H4 (cell line): ENCODE measurements at regions not wholly inside any gene's neighbourhood (a gene's known extent, or its start where the extent isn't known, plus 50 kb on each side); places are given as distances from the start of the nearest gene placed in this dataset.

Source experiments
- DNase-seq: peaks from one replicate; pipeline ENCODE4 v3.0.0-alpha.2; 2015; ENCODE audit warnings: low spot score

GRCh38 chr2:12207491-12207890 lies 461.1 kb downstream of the LPIN1 start:
- no peak for DNase-seq

GRCh38 chr2:12210016-12210933 lies 463.8 kb downstream of the LPIN1 start:
- no peak for DNase-seq

- DNase-seq, result no peak
These were observed 465.1 kb downstream of the LPIN1 start for GRCh38 chr2:12211326-12212175.

GRCh38 chr2:12212841-12213597 lies 466.6 kb downstream of the LPIN1 start:
- no peak for DNase-seq

- DNase-seq, result no peak
These were observed 470.7 kb downstream of the LPIN1 start for GRCh38 chr2:12217175-12217574.

GRCh38 chr2:12219761-12220160 lies 473.3 kb downstream of the LPIN1 start:
- DNase-seq, result no peak

GRCh38 chr2:12221584-12221983 lies 475.2 kb downstream of the LPIN1 start:
- no peak for DNase-seq

- DNase-seq, result no peak
These were observed 476.1 kb downstream of the LPIN1 start for GRCh38 chr2:12222554-12222953.

- no peak for DNase-seq
These were observed 477.3 kb downstream of the LPIN1 start for GRCh38 chr2:12223732-12224131.

- DNase-seq, result no peak
These were observed 480.2 kb downstream of the LPIN1 start for GRCh38 chr2:12226653-12227052.

GRCh38 chr2:12227941-12228608 lies 481.6 kb downstream of the LPIN1 start:
- no peak for DNase-seq

- DNase-seq, result no peak
These were observed 484.9 kb downstream of the LPIN1 start for GRCh38 chr2:12231288-12231687.

GRCh38 chr2:12232876-12233275 lies 483.9 kb upstream of the TRIB2 start:
- DNase-seq, result no peak

- DNase-seq, result no peak
These were observed 480.4 kb upstream of the TRIB2 start for GRCh38 chr2:12236136-12236844.

GRCh38 chr2:12240206-12240605 lies 476.5 kb upstream of the TRIB2 start:
- DNase-seq, result no peak

GRCh38 chr2:12243381-12243780 lies 473.4 kb upstream of the TRIB2 start:
- no peak for DNase-seq

GRCh38 chr2:12244070-12244469 lies 472.7 kb upstream of the TRIB2 start:
- DNase-seq, result no peak

- no peak for DNase-seq
These were observed 465.6 kb upstream of the TRIB2 start for GRCh38 chr2:12251121-12251520.

- no peak for DNase-seq
These were observed 465.0 kb upstream of the TRIB2 start for GRCh38 chr2:12251749-12252148.

GRCh38 chr2:12253167-12253778 lies 463.5 kb upstream of the TRIB2 start:
- DNase-seq, result no peak
